Ishikawa (cell line): ENCODE measurements at regions not wholly inside any gene's neighbourhood (a gene's known extent, or its start where the extent isn't known, plus 50 kb on each side); places are given as distances from the start of the nearest gene placed in this dataset.

ENCODE experiments used
- EGR1 ChIP-seq: IDR thresholded peaks from 2 replicates; pipeline ENCODE4 v1.6.1; 2012
- EP300 ChIP-seq: IDR thresholded peaks from 2 replicates; pipeline ENCODE4 v1.6.1; 2012; ENCODE audit warnings: borderline replicate concordance
- RAD21 ChIP-seq: IDR thresholded peaks from 2 replicates; pipeline ENCODE4 v1.6.1; 2012; ENCODE audit warnings: low read depth
- TAF1 ChIP-seq: IDR thresholded peaks from 2 replicates; pipeline ENCODE4 v1.6.1; 2012; ENCODE audit warnings: low read depth, mild to moderate bottlenecking
- TCF12 ChIP-seq: IDR thresholded peaks from 2 replicates; pipeline ENCODE4 v1.6.1; 2012; ENCODE audit warnings: low read depth
- YY1 ChIP-seq: IDR thresholded peaks from 2 replicates; pipeline ENCODE4 v1.6.1; 2012; ENCODE audit warnings: low read depth
- TF ChIP-seq, protein P1 (sequence below): IDR thresholded peaks from 2 replicates; pipeline ENCODE4 v1.6.1; 2012; ENCODE audit warnings: low read depth, mild to moderate bottlenecking
- TF ChIP-seq, protein P2 (sequence below): IDR thresholded peaks from 2 replicates; pipeline ENCODE4 v1.6.1; 2012
- TF ChIP-seq, protein P3 (sequence below): IDR thresholded peaks from 2 replicates; pipeline ENCODE4 v1.6.1; 2012

DNA sequence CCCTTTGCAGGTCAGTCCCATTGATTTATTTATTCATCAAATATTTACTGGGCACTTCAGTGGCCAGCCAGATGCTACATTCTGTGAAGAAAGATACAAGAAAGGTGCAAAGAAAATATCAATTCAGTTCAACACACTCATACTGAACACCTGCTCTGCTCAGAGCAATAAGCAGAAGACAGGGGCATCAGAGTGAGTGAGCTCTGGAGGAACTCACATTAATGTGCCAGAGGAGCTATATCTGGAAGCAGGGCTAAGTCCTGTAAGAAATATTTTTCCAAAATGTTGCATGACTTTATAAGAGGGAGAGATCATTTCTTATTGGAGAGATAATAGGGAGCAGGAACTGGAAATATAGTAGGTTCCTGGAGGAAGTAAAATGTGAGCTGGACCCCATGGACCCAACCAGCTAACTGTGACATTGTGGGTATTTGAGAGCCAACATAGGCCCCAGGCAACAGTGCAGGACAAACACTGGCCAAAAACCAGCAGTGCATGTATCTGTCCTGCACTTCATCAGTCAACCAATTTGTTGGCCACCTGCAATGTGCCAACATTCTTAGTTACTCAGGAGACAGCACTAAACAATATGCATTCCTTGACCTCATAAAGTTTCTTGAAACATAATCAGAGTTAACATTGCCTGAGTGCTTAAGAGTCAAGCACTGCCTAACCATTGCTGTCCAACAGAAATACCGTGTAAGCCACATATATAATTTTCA lies 102.7 kb upstream of the PTPRM start:
- TF ChIP-seq RAD21: no peak
- TF ChIP-seq, protein P1, sequence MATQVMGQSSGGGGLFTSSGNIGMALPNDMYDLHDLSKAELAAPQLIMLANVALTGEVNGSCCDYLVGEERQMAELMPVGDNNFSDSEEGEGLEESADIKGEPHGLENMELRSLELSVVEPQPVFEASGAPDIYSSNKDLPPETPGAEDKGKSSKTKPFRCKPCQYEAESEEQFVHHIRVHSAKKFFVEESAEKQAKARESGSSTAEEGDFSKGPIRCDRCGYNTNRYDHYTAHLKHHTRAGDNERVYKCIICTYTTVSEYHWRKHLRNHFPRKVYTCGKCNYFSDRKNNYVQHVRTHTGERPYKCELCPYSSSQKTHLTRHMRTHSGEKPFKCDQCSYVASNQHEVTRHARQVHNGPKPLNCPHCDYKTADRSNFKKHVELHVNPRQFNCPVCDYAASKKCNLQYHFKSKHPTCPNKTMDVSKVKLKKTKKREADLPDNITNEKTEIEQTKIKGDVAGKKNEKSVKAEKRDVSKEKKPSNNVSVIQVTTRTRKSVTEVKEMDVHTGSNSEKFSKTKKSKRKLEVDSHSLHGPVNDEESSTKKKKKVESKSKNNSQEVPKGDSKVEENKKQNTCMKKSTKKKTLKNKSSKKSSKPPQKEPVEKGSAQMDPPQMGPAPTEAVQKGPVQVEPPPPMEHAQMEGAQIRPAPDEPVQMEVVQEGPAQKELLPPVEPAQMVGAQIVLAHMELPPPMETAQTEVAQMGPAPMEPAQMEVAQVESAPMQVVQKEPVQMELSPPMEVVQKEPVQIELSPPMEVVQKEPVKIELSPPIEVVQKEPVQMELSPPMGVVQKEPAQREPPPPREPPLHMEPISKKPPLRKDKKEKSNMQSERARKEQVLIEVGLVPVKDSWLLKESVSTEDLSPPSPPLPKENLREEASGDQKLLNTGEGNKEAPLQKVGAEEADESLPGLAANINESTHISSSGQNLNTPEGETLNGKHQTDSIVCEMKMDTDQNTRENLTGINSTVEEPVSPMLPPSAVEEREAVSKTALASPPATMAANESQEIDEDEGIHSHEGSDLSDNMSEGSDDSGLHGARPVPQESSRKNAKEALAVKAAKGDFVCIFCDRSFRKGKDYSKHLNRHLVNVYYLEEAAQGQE: no peak
- TF ChIP-seq YY1: no peak
- TF ChIP-seq, protein P2, sequence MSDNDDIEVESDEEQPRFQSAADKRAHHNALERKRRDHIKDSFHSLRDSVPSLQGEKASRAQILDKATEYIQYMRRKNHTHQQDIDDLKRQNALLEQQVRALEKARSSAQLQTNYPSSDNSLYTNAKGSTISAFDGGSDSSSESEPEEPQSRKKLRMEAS: no peak
- TF ChIP-seq, protein P3, sequence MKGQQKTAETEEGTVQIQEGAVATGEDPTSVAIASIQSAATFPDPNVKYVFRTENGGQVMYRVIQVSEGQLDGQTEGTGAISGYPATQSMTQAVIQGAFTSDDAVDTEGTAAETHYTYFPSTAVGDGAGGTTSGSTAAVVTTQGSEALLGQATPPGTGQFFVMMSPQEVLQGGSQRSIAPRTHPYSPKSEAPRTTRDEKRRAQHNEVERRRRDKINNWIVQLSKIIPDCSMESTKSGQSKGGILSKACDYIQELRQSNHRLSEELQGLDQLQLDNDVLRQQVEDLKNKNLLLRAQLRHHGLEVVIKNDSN: no peak
- no peak for TF ChIP-seq TAF1
- TF ChIP-seq TCF12: no peak
- TF ChIP-seq EP300: no peak
- no peak for TF ChIP-seq EGR1
